ENCODE measurements at regions not wholly inside any gene's neighbourhood (a gene's known extent, or its start where the extent isn't known, plus 50 kb on each side); places are given as distances from the start of the nearest gene placed in this dataset.

DNA sequence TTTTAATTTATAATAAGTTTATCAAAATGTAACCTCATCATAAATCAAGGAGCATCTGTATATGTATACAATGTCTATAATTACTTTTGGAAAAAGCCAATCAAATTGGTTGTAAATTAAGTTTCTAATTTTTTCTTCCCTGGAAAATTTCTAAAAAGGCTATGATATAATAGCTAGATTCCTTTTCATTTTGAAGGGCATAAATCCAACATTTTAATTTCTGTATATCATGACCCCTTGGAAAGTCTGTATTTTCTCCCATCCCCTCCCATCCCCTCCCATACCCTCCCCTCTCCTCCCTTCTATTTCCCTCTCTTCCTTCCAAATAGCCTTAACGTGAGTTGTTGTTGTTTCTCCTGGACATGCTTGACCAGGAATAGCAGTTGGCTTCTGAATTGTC is 247.1 kb upstream of the FSTL5 start:
- TF ChIP-seq SUZ12 (IDR thresholded peaks at IDR 0.05; ENCODE audit: extremely low read depth, insufficient read depth, insufficient read length) (no peak), YY1 (IDR thresholded peaks at IDR 0.05; ENCODE audit: insufficient read depth, insufficient read length) (no peak)

Data from NT2/D1 (cell line).